Neural cell (in vitro differentiated cells): ENCODE measurements at regions not wholly inside any gene's neighbourhood (a gene's known extent, or its start where the extent isn't known, plus 50 kb on each side); places are given as distances from the start of the nearest gene placed in this dataset.

Source experiments
- H2AFZ ChIP-seq: fragments of 200-600, 300-800 bp; sonication (generic), shearing (Covaris generic); 2 replicates; pipeline ENCODE4 v1.6.0; 2014; ENCODE audit warnings: low read depth, mild to moderate bottlenecking, antibody characterized with exemption, low read length, moderate library complexity
- H3F3A ChIP-seq: fragments of 200-600 bp; shearing (Covaris generic); 2 replicates; pipeline ENCODE4 v1.6.1; 2016; ENCODE audit warnings: mild to moderate bottlenecking, moderate library complexity, mixed read lengths, antibody characterized with exemption, low read length; ENCODE audit not compliant: insufficient read depth, poor library complexity, severe bottlenecking
- H3K27ac ChIP-seq: fragments of 200-600, 300-800 bp; sonication (generic), shearing (Covaris generic); 2 replicates; pipeline ENCODE4 v1.5.1; 2014; ENCODE audit warnings: mild to moderate bottlenecking, low read length, moderate library complexity
- H3K27me3 ChIP-seq: fragments of 300-800, 200-600 bp; sonication (generic), shearing (Covaris generic); 2 replicates; pipeline ENCODE4 v1.6.0; 2014; ENCODE audit warnings: mild to moderate bottlenecking, low read depth, low read length, moderate library complexity; ENCODE audit not compliant: insufficient read depth
- H3K36me3 ChIP-seq: fragments of 300-800, 200-600 bp; sonication (generic), shearing (Covaris generic); 2 replicates; pipeline ENCODE4 v1.5.1; 2014; ENCODE audit warnings: mild to moderate bottlenecking, antibody characterized with exemption, low read length, moderate library complexity; ENCODE audit not compliant: insufficient read depth
- H3K4me2 ChIP-seq: fragments of 300-800, 200-600 bp; sonication (generic), shearing (Covaris generic); 2 replicates; pipeline ENCODE4 v1.6.0; 2014; ENCODE audit warnings: mild to moderate bottlenecking, low read length
- H3K4me3 ChIP-seq: fragments of 300-800, 200-600 bp; sonication (generic), shearing (Covaris generic); 2 replicates; pipeline ENCODE4 v1.5.1; 2014; ENCODE audit warnings: mild to moderate bottlenecking, low read length, moderate library complexity
- H3K79me2 ChIP-seq: fragments of 200-600 bp; shearing (Covaris generic); replicated peaks from 2 replicates; pipeline ENCODE4 v1.6.0; 2014; ENCODE audit warnings: mild to moderate bottlenecking, low read length, moderate library complexity; ENCODE audit not compliant: insufficient read depth
- H3K9ac ChIP-seq: fragments of 300-800, 200-600 bp; sonication (generic), shearing (Covaris generic); 2 replicates; pipeline ENCODE4 v1.6.1; 2016; ENCODE audit warnings: mild to moderate bottlenecking, low read length, mixed read lengths
- H3K9me2 ChIP-seq: fragments of 200-600 bp; shearing (Covaris generic); 2 replicates; pipeline ENCODE4 v1.6.1; 2016; ENCODE audit warnings: mild to moderate bottlenecking, low read length, mixed read lengths; ENCODE audit not compliant: insufficient read depth
- H3K9me3 ChIP-seq: fragments of 200-600, 300-800 bp; sonication (generic), shearing (Covaris generic); 2 replicates; pipeline ENCODE4 v1.6.1; 2016; ENCODE audit warnings: mild to moderate bottlenecking, mixed run types, low read length, moderate library complexity, mixed read lengths
- H4K20me1 ChIP-seq: fragments of 200-600 bp; shearing (Covaris generic); 2 replicates; pipeline ENCODE4 v1.6.1; 2016; ENCODE audit warnings: mild to moderate bottlenecking, mixed run types; ENCODE audit not compliant: insufficient read depth
- CTCF ChIP-seq: fragments of 450-650 bp; IDR thresholded peaks from 2 replicates; pipeline ENCODE4 v1.5.1; 2014; ENCODE audit warnings: antibody characterized with exemption, mild to moderate bottlenecking, moderate library complexity; ENCODE audit not compliant: poor library complexity, severe bottlenecking
- EP300 ChIP-seq: fragments of 450-650 bp; conservative IDR thresholded peaks from 2 replicates; pipeline ENCODE4 v1.6.1; 2014; ENCODE audit warnings: antibody characterized with exemption, mild to moderate bottlenecking, moderate library complexity; ENCODE audit not compliant: poor library complexity, severe bottlenecking
- EZH2 ChIP-seq: fragments of 200-600, 300-800 bp; shearing (Covaris generic), sonication (generic); IDR thresholded peaks from 2 replicates; pipeline ENCODE4 v1.6.1; 2014; ENCODE audit warnings: antibody characterized with exemption, low read length, borderline replicate concordance, mild to moderate bottlenecking; ENCODE audit not compliant: insufficient read depth, poor library complexity, severe bottlenecking
- MXI1 ChIP-seq: fragments of 450-650 bp; conservative IDR thresholded peaks from 2 replicates; pipeline ENCODE4 v1.6.1; 2014; ENCODE audit warnings: antibody characterized with exemption, mild to moderate bottlenecking; ENCODE audit not compliant: poor library complexity, severe bottlenecking
- POLR2AphosphoS5 ChIP-seq: IDR thresholded peaks from 2 replicates; pipeline ENCODE4 v1.6.1; 2012
- RAD21 ChIP-seq: fragments of 450-650 bp; conservative IDR thresholded peaks from 2 replicates; pipeline ENCODE4 v1.6.1; 2014; ENCODE audit warnings: antibody characterized with exemption, mild to moderate bottlenecking, moderate library complexity
- REST ChIP-seq: IDR thresholded peaks from 2 replicates; pipeline ENCODE4 v1.6.1; 2012; ENCODE audit warnings: borderline replicate concordance
- SMC3 ChIP-seq: fragments of 450-650 bp; conservative IDR thresholded peaks from 2 replicates; pipeline ENCODE4 v1.6.1; 2014; ENCODE audit warnings: antibody characterized with exemption, mild to moderate bottlenecking, moderate library complexity; ENCODE audit not compliant: poor library complexity
- TAF1 ChIP-seq: IDR thresholded peaks from 2 replicates; pipeline ENCODE4 v1.6.1; 2012; ENCODE audit warnings: low read depth

GRCh38 chr6:43943781-43944250 is 173.8 kb downstream of the VEGFA start:
- H3K9ac ChIP-seq: no peak overlapping the region
- no peaks in the 10 kb centered on the region for H3K27me3 ChIP-seq
- H2AFZ ChIP-seq: no peak overlapping the region
- no peaks in the 10 kb centered on the region for H3K79me2 ChIP-seq
- H4K20me1 ChIP-seq: no peaks in the 10 kb centered on the region
- no peaks in the 10 kb centered on the region for H3K36me3 ChIP-seq
- H3K9me3 ChIP-seq: no peaks in the 10 kb centered on the region
- no peak overlapping the region for H3K4me2 ChIP-seq
- no peak overlapping the region for H3K27ac ChIP-seq
- no peak overlapping the region for H3K4me3 ChIP-seq
- H3F3A ChIP-seq: no peaks in the 10 kb centered on the region
- no peak for TF ChIP-seq REST
- TF ChIP-seq POLR2AphosphoS5: no peak
- TF ChIP-seq CTCF: no peak
- TF ChIP-seq EZH2: no peak
- no peak for TF ChIP-seq MXI1
- H3K9me2 ChIP-seq: no peaks in the 10 kb centered on the region

GRCh38 chr6:43943099-43943766 is 173.2 kb downstream of the VEGFA start:
- Histone ChIP-seq H3K4me2 (no peak overlapping the region), H3K9me2 (no peaks in the 10 kb centered on the region), H3K4me3 (no peak overlapping the region), H4K20me1 (no peaks in the 10 kb centered on the region), H3K9ac (no peak overlapping the region), H3K79me2 (no peaks in the 10 kb centered on the region), H3K9me3 (no peaks in the 10 kb centered on the region), H3K36me3 (no peaks in the 10 kb centered on the region), H2AFZ (no peak overlapping the region), H3F3A (no peaks in the 10 kb centered on the region), H3K27ac (no peak overlapping the region), H3K27me3 (no peaks in the 10 kb centered on the region)
- TF ChIP-seq POLR2AphosphoS5 (no peak), MXI1 (no peak), EP300 (no peak), EZH2 (no peak), TAF1 (no peak), CTCF (no peak), RAD21 (no peak), SMC3 (no peak), REST (no peak)
